ENCODE measurements at regions not wholly inside any gene's neighbourhood (a gene's known extent, or its start where the extent isn't known, plus 50 kb on each side); places are given as distances from the start of the nearest gene placed in this dataset.

DNA sequence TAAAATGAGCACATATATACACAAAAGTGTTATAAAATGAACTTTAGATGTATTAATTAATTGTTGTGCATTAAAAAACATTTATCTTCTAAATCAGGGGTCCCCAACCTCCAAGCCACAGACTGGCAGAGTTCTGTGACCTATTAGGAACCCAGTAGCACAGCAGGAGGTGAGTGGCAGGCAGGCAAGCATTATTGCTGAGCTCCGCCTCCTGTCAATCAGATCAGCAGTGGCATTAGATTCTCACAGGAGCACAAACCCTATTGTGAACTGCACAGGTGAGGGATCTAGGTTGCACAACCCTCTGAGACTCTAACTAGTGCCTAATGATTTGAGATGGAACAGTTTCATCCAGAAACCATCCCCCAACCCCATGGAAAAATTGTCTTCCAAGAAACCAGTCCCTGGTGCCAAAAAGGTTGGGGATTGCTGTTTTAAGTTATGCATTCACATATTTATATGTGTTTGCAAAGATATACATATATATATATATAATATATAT lies 583.7 kb downstream of the KCNJ2 start:
- no peak for TF ChIP-seq CTCF (conservative IDR thresholded peaks at IDR 0.05 in 1 of 2, IDR thresholded peaks at IDR 0.05 in 1 of 2; ENCODE audit: extremely low read depth in 1 of 2, insufficient read depth in 1 of 2, low read depth in 1 of 2, low read length in 2 of 2)
- no peak for TF ChIP-seq EZH2 (IDR thresholded peaks at IDR 0.05; ENCODE audit: borderline replicate concordance, low read length)

Measured in mammary epithelial cell (primary cell).